NB4 (cell line): ENCODE measurements at regions not wholly inside any gene's neighbourhood (a gene's known extent, or its start where the extent isn't known, plus 50 kb on each side); places are given as distances from the start of the nearest gene placed in this dataset.

Source experiments
- DNase-seq: peaks from one replicate; pipeline ENCODE4 v3.0.0; 2010; ENCODE audit warnings: low read depth
- H3K4me3 ChIP-seq: one replicate; pipeline ENCODE4 v1.5.1; 2011; ENCODE audit warnings: mild to moderate bottlenecking, low read depth, low read length, moderate library complexity
- CTCF ChIP-seq: IDR thresholded peaks from one replicate; pipeline ENCODE4 v1.5.1; 2012; ENCODE audit warnings: low read depth, low read length
- MAX ChIP-seq: IDR thresholded peaks from 2 replicates; pipeline ENCODE4 v1.6.1; 2011; ENCODE audit warnings: low read depth, low read length
- MYC ChIP-seq: IDR thresholded peaks from 2 replicates; pipeline ENCODE4 v1.6.1; 2011; ENCODE audit warnings: low read depth, low read length
- POLR2A ChIP-seq: IDR thresholded peaks from 2 replicates; pipeline ENCODE4 v1.6.1; 2011; ENCODE audit warnings: mild to moderate bottlenecking; ENCODE audit not compliant: insufficient read length; ENCODE audit errors: extremely low read depth

GRCh38 chr21:23531444-23531843, 2075.8 kb downstream of the MRPL39 start:
- DNase-seq, result no peak
- TF ChIP-seq POLR2A (no peak), MYC (no peak), CTCF (no peak), MAX (no peak)

GRCh38 chr21:23524685-23525084, 2082.6 kb downstream of the MRPL39 start:
- no peak overlapping the region for H3K4me3 ChIP-seq
- DNase-seq, result peak; percentile 88
- TF ChIP-seq MYC (0 out of 2 replicates have a peak, but pooled peaks have one; percentile 53), MAX (peak; percentile 49; the same call in 1 of the 2 replicates), CTCF (no peak), POLR2A (no peak)

More at GRCh38 chr21:23531444-23531843, 2075.8 kb downstream of the MRPL39 start:
- no peak overlapping the region for H3K4me3 ChIP-seq

- peak; percentile 15 for DNase-seq
- H3K4me3 ChIP-seq, result no peak overlapping the region
- no peak for TF ChIP-seq MAX
- TF ChIP-seq POLR2A, result no peak
- TF ChIP-seq MYC, result no peak
- no peak for TF ChIP-seq CTCF
Observed at GRCh38 chr21:23522751-23523150, 2084.5 kb downstream of the MRPL39 start.

GRCh38 chr21:23507501-23507900, 2099.8 kb downstream of the MRPL39 start:
- no peak for DNase-seq
- H3K4me3 ChIP-seq, result no peak overlapping the region
- TF ChIP-seq MAX, result no peak

GRCh38 chr21:23496729-23497128, 2110.6 kb downstream of the MRPL39 start:
- no peak overlapping the region for H3K4me3 ChIP-seq
- no peak for DNase-seq
- TF ChIP-seq MYC (no peak), CTCF (no peak), POLR2A (no peak), MAX (no peak)

- TF ChIP-seq MYC (no peak), POLR2A (no peak), CTCF (no peak), MAX (no peak)
- no peak for DNase-seq
- no peak overlapping the region for H3K4me3 ChIP-seq
Observed at GRCh38 chr21:23488245-23488644, 2119.0 kb downstream of the MRPL39 start.
